ENCODE measurements at regions not wholly inside any gene's neighbourhood (a gene's known extent, or its start where the extent isn't known, plus 50 kb on each side); places are given as distances from the start of the nearest gene placed in this dataset.

DNA sequence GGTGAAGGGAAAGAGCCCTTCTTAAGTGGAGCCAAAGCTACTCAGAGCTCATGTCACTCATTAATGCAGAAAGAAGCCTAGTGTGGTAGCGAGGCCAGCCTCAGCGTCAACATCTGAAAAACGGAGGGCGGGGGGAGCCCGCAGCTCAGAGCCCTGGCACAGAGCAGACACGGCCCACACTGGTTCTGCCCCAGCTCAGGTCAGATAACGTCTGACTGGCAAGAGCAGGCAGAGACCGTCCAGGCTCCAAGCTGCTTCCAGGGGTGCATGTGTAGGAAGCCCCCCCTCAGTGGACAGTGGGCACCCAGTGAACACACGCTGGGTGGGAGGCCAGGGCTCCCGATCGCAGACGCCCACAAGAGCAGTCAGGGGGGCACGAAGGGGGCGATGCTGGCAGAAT lies 100.8 kb downstream of the SHANK2 start:
- no peaks in the 10 kb centered on the region for H3F3A ChIP-seq (ENCODE audit: control insufficient read depth, insufficient read depth)
- TF ChIP-seq CTCF (IDR thresholded peaks at IDR 0.05; ENCODE audit: low read depth, low read length, poor library complexity, severe bottlenecking) (no peak), EZH2phosphoT487 (IDR thresholded peaks at IDR 0.05; ENCODE audit: borderline replicate concordance, low read length) (no peak)
- H3K27ac ChIP-seq (ENCODE audit: low read depth, low read length) = no peak overlapping the region
- no peak overlapping the region for H3K4me3 ChIP-seq (ENCODE audit: low read length)
- no peaks in the 10 kb centered on the region for H3K79me2 ChIP-seq (ENCODE audit: control insufficient read depth, low read length)
- no peak overlapping the region for H3K4me2 ChIP-seq (ENCODE audit: low read length)
- 0 out of 2 replicates have a peak, but pooled peaks cover 3% of the 10 kb centered on the region for H3K9me3 ChIP-seq (ENCODE audit: control insufficient read depth, insufficient read depth, low read length)
- H4K20me1 ChIP-seq (ENCODE audit: control insufficient read depth, insufficient read depth, low read depth, low read length) = no peaks in the 10 kb centered on the region
- no peaks in the 10 kb centered on the region for H3K9me2 ChIP-seq (replicated peaks; ENCODE audit: control insufficient read depth, low read length)
- no peaks in the 10 kb centered on the region for H3K36me3 ChIP-seq (ENCODE audit: control insufficient read depth, low read length)
- 0 out of 2 replicates have a peak, but pooled peaks cover 2% of the 10 kb centered on the region for H3K4me1 ChIP-seq (ENCODE audit: control insufficient read depth, low read length)
- 0 out of 2 replicates have a peak, but pooled peaks cover 5% of the 10 kb centered on the region for H3K27me3 ChIP-seq (ENCODE audit: control insufficient read depth, low read length)

- no peak overlapping the region for H3K4me2 ChIP-seq (ENCODE audit: low read length)
- H3K27ac ChIP-seq (ENCODE audit: low read depth, low read length) = no peak overlapping the region
- H3K9me2 ChIP-seq (replicated peaks; ENCODE audit: control insufficient read depth, low read length) = no peaks in the 10 kb centered on the region
- no peak overlapping the region for H3K4me3 ChIP-seq (ENCODE audit: low read length)
- H3K27me3 ChIP-seq (ENCODE audit: control insufficient read depth, low read length) = 0 out of 2 replicates have a peak, but pooled peaks cover 5% of the 10 kb centered on the region
- H3F3A ChIP-seq (ENCODE audit: control insufficient read depth, insufficient read depth) = no peaks in the 10 kb centered on the region
- no peaks in the 10 kb centered on the region for H4K20me1 ChIP-seq (ENCODE audit: control insufficient read depth, insufficient read depth, low read depth, low read length)
- H3K9me3 ChIP-seq (ENCODE audit: control insufficient read depth, insufficient read depth, low read length) = 0 out of 2 replicates have a peak, but pooled peaks cover 3% of the 10 kb centered on the region
- H3K36me3 ChIP-seq (ENCODE audit: control insufficient read depth, low read length) = no peaks in the 10 kb centered on the region
- no peak for TF ChIP-seq CTCF (IDR thresholded peaks at IDR 0.05; ENCODE audit: low read depth, low read length, poor library complexity, severe bottlenecking)
- TF ChIP-seq EZH2phosphoT487 (IDR thresholded peaks at IDR 0.05; ENCODE audit: borderline replicate concordance, low read length) = no peak
- H3K79me2 ChIP-seq (ENCODE audit: control insufficient read depth, low read length) = no peaks in the 10 kb centered on the region
- H3K4me1 ChIP-seq (ENCODE audit: control insufficient read depth, low read length) = no peaks in the 10 kb centered on the region
Measured at GRCh38 chr11:71150859-71151258, 101.5 kb downstream of the SHANK2 start.

GRCh38 chr11:71148716-71149115 lies 103.7 kb downstream of the SHANK2 start:
- Histone ChIP-seq H3K4me1 (ENCODE audit: control insufficient read depth, low read length) (no peaks in the 10 kb centered on the region), H4K20me1 (ENCODE audit: control insufficient read depth, insufficient read depth, low read depth, low read length) (no peaks in the 10 kb centered on the region), H3K9me2 (replicated peaks; ENCODE audit: control insufficient read depth, low read length) (no peaks in the 10 kb centered on the region), H3F3A (ENCODE audit: control insufficient read depth, insufficient read depth) (no peaks in the 10 kb centered on the region), H3K9me3 (ENCODE audit: control insufficient read depth, insufficient read depth, low read length) (0 out of 2 replicates have a peak, but pooled peaks cover 3% of the 10 kb centered on the region), H3K4me2 (ENCODE audit: low read length) (no peak overlapping the region), H3K4me3 (ENCODE audit: low read length) (no peak overlapping the region), H3K27ac (ENCODE audit: low read depth, low read length) (no peak overlapping the region), H3K27me3 (ENCODE audit: control insufficient read depth, low read length) (0 out of 2 replicates have a peak, but pooled peaks cover 3% of the 10 kb centered on the region), H3K36me3 (ENCODE audit: control insufficient read depth, low read length) (no peaks in the 10 kb centered on the region), H3K79me2 (ENCODE audit: control insufficient read depth, low read length) (no peaks in the 10 kb centered on the region)
- TF ChIP-seq EZH2phosphoT487 (IDR thresholded peaks at IDR 0.05; ENCODE audit: borderline replicate concordance, low read length) (no peak), CTCF (IDR thresholded peaks at IDR 0.05; ENCODE audit: low read depth, low read length, poor library complexity, severe bottlenecking) (no peak)

Data from DOHH2 (cell line).